ENCODE measurements at regions not wholly inside any gene's neighbourhood (a gene's known extent, or its start where the extent isn't known, plus 50 kb on each side); places are given as distances from the start of the nearest gene placed in this dataset.

DNA sequence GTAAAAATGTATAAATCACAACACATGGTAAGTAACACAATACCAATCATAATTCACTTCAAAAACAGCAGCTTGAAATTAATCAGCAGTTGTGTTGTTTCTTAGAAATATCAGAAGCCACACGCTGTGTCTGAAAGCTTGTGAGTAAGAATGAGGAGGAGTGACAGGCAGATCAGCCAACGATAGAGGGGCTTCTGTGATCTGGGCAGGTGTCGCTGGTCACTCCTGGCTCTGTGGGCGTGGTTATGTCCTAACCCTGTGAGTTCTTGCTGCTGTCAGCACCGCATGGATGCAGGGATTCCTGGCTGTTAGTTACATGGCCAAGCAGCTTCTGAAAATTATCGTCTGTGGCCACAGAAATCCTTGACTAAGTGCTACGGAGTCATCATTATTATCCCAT, 123.4 kb downstream of the SLC25A47 start:
- no peaks in the 10 kb centered on the region for H3K36me3 ChIP-seq
- DNase-seq (no peak), ATAC-seq (no peak)
- no peaks in the 10 kb centered on the region for H3K27me3 ChIP-seq
- H3K27ac ChIP-seq, result no peak overlapping the region
- H3K9me3 ChIP-seq, result no peaks in the 10 kb centered on the region
- intact Hi-C loops (cut with DNase I), result no loop called here
- TF ChIP-seq, protein P1, sequence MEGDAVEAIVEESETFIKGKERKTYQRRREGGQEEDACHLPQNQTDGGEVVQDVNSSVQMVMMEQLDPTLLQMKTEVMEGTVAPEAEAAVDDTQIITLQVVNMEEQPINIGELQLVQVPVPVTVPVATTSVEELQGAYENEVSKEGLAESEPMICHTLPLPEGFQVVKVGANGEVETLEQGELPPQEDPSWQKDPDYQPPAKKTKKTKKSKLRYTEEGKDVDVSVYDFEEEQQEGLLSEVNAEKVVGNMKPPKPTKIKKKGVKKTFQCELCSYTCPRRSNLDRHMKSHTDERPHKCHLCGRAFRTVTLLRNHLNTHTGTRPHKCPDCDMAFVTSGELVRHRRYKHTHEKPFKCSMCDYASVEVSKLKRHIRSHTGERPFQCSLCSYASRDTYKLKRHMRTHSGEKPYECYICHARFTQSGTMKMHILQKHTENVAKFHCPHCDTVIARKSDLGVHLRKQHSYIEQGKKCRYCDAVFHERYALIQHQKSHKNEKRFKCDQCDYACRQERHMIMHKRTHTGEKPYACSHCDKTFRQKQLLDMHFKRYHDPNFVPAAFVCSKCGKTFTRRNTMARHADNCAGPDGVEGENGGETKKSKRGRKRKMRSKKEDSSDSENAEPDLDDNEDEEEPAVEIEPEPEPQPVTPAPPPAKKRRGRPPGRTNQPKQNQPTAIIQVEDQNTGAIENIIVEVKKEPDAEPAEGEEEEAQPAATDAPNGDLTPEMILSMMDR (IDR thresholded peaks at IDR 0.05), result no peak
- H3K4me3 ChIP-seq, result no peak overlapping the region
- peaks cover 0 to 2% of the 10 kb centered on the region in 2 donors for H3K4me1 ChIP-seq

DNA sequence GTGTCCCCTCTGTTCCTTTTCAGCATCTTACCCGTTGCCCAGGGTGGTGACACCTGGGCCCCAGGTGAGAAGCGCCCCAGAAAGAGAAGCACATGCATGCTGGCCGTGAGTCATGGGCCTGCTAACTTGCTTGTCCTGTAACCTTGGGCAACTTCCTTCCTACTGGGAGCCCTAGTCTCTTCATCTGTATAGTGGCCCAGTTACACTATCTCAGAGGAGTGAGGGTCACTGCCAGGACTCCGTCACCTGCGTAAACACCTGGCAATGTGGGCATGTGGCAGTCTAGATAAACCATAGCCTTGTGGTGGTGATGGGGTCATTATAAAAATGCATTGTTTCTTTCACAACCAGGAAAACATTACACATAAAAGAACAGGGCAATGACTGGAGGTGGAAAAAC, 125.2 kb downstream of the SLC25A47 start:
- intact Hi-C loops (cut with DNase I), result no loop called here
- H3K9me3 ChIP-seq, result no peaks in the 10 kb centered on the region
- TF ChIP-seq, protein P1 (IDR thresholded peaks at IDR 0.05), result no peak
- ATAC-seq (no peak), DNase-seq (no peak)
- H3K27me3 ChIP-seq, result no peaks in the 10 kb centered on the region
- no peaks in the 10 kb centered on the region for H3K4me1 ChIP-seq
- H3K4me3 ChIP-seq, result no peak overlapping the region
- H3K27ac ChIP-seq, result no peak overlapping the region
- H3K36me3 ChIP-seq, result no peaks in the 10 kb centered on the region

DNA sequence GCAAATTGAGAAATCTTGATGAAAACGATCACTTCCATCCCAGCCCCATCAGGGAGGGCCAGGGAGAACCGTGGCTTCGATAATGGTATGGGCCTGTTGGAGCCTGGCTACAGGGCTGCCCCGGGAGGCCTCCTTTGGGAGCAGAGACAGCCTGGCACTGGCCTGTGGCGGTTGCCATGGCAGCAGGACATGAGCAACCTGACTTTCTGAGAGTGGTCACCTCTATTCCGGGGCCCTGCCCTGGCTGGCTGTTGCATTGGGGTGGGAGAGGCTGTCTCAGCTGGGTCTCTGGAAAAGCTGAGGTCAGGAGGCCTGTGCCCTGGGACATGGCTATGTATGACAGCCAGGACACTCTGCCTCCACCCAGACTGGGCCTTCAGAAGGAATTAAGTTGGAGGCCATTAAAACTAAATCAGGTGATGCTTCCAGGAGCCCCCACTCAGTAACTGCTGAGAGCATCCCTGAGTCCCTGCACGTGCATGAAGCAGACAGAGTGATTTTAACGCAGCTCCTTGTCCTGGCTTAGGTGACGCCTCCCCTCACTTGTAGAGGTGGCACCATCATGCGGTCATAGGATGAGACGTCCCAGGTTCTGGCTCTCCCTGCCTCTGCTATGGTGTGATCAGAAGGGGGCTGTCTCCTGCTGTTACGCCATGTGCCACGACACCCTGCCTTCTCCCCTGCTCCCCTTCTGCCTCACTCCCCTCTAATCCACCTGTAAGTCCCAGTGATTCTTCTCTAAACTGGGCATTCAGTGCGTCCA, 126.3 kb downstream of the SLC25A47 start:
- Histone ChIP-seq H3K27ac (no peak overlapping the region), H3K27me3 (no peaks in the 10 kb centered on the region), H3K36me3 (no peaks in the 10 kb centered on the region), H3K4me3 (no peak overlapping the region), H3K4me1 (no peaks in the 10 kb centered on the region), H3K9me3 (no peaks in the 10 kb centered on the region)
- ATAC-seq, result no peak
- intact Hi-C loops (cut with DNase I), result no loop called here
- DNase-seq, result no peak
- TF ChIP-seq, protein P1 (IDR thresholded peaks at IDR 0.05), result no peak

DNA sequence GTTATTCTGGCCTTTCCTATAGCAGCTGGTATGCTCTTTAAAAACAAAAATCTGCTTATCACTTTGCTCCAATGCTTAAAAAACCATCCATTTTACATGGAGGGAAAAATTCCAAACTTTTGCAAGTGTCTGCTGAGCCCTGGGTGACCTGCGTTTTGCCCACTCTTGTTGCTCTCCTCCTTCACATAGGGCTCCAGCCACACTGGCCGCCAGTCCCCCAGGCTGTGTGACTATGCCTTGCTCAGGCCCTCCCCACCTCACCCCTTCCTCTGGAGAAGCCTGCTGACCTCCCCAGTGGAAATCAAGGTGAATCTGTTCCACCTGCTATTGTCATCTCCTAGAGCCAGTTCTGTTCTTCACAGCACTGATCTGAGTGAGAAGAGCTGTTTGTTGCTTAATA, 126.9 kb downstream of the SLC25A47 start:
- Histone ChIP-seq H3K27me3 (no peaks in the 10 kb centered on the region), H3K9me3 (no peaks in the 10 kb centered on the region), H3K27ac (no peak overlapping the region), H3K4me1 (no peaks in the 10 kb centered on the region), H3K36me3 (no peaks in the 10 kb centered on the region), H3K4me3 (no peak overlapping the region)
- TF ChIP-seq, protein P1 (IDR thresholded peaks at IDR 0.05), result no peak
- no peak for DNase-seq
- ATAC-seq, result no peak
- intact Hi-C loops (cut with DNase I), result no loop called here

DNA sequence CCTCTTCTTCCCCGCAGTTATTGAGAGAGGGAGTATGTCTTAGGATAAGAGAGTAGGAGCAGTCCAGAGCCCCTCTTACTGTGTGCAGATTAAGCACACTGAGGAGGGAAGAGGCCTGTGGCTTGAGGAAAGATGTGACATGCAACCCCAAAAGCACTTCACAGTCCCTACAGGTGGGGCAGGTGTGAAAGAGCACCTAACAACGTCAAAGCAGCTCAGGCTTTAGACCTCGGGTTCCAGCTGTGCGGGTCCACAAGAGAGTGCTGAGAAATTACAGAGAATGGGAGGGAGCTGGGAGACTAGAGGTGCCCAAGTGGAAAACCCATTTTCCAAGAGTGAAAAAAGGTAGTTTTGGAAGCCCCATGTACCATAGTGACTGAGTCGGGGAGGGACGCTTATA, 127.6 kb downstream of the SLC25A47 start:
- intact Hi-C loops (cut with DNase I), result no loop called here
- DNase-seq (no peak), ATAC-seq (no peak)
- TF ChIP-seq, protein P1 (IDR thresholded peaks at IDR 0.05), result no peak
- H3K4me1 ChIP-seq, result no peaks in the 10 kb centered on the region
- no peaks in the 10 kb centered on the region for H3K27me3 ChIP-seq
- H3K27ac ChIP-seq, result no peak overlapping the region
- H3K4me3 ChIP-seq, result no peak overlapping the region
- no peaks in the 10 kb centered on the region for H3K36me3 ChIP-seq
- H3K9me3 ChIP-seq, result no peaks in the 10 kb centered on the region
